Hepatocyte (in vitro differentiated cells): ENCODE measurements at regions not wholly inside any gene's neighbourhood (a gene's known extent, or its start where the extent isn't known, plus 50 kb on each side); places are given as distances from the start of the nearest gene placed in this dataset.

Experiments used
- DNase-seq: peaks from one replicate; pipeline ENCODE4 v3.0.0-alpha.2; 2016; ENCODE audit warnings: low spot score
- H2AFZ ChIP-seq: fragments of 200-600 bp; sonication (generic); 2 replicates; pipeline ENCODE4 v1.6.0; 2016; ENCODE audit warnings: antibody characterized with exemption, mild to moderate bottlenecking
- H3K27ac ChIP-seq: fragments of 200-600 bp; sonication (generic); 2 replicates; pipeline ENCODE4 v1.5.1; 2016; ENCODE audit warnings: mild to moderate bottlenecking
- H3K27me3 ChIP-seq: fragments of 200-600 bp; sonication (generic); 2 replicates; pipeline ENCODE4 v1.6.1; 2016
- H3K36me3 ChIP-seq: fragments of 200-600 bp; sonication (generic); replicated peaks from 2 replicates; pipeline ENCODE4 v1.5.1; 2016; ENCODE audit warnings: low read depth; ENCODE audit not compliant: insufficient read depth
- H3K4me1 ChIP-seq: fragments of 200-600 bp; sonication (generic); 2 replicates; pipeline ENCODE4 v1.5.1; 2016; ENCODE audit warnings: mild to moderate bottlenecking, moderate library complexity; ENCODE audit not compliant: insufficient read depth
- H3K4me2 ChIP-seq: fragments of 200-600 bp; sonication (generic); 2 replicates; pipeline ENCODE4 v1.6.0; 2016
- H3K4me3 ChIP-seq: fragments of 200-600 bp; sonication (generic); 2 replicates; pipeline ENCODE4 v1.5.1; 2016; ENCODE audit warnings: mild to moderate bottlenecking
- H3K79me2 ChIP-seq: fragments of 200-600 bp; sonication (generic); 2 replicates; pipeline ENCODE4 v1.6.0; 2017; ENCODE audit warnings: mild to moderate bottlenecking
- H3K9me2 ChIP-seq: fragments of 200-600 bp; sonication (generic); replicated peaks from 2 replicates; pipeline ENCODE4 v1.6.0; 2017; ENCODE audit warnings: mild to moderate bottlenecking; ENCODE audit not compliant: insufficient read depth
- H3K9me3 ChIP-seq: fragments of 200-600 bp; sonication (generic); 2 replicates; pipeline ENCODE4 v1.5.1; 2016; ENCODE audit warnings: low read depth, mild to moderate bottlenecking
- H4K20me1 ChIP-seq: fragments of 200-600 bp; sonication (generic); 2 replicates; pipeline ENCODE4 v1.6.0; 2016; ENCODE audit warnings: mild to moderate bottlenecking; ENCODE audit not compliant: insufficient read depth, poor library complexity, severe bottlenecking
- CTCF ChIP-seq: fragments of 200-600 bp; sonication (generic); IDR thresholded peaks from 2 replicates; pipeline ENCODE4 v1.5.1; 2016; ENCODE audit warnings: antibody characterized with exemption, mild to moderate bottlenecking; ENCODE audit not compliant: poor library complexity
- EZH2 ChIP-seq: fragments of 200-600 bp; sonication (generic); IDR thresholded peaks from 2 replicates; pipeline ENCODE4 v1.6.1; 2016; ENCODE audit warnings: antibody characterized with exemption, mild to moderate bottlenecking, borderline replicate concordance
- EZH2phosphoT487 ChIP-seq: fragments of 200-600 bp; sonication (generic); IDR thresholded peaks from one replicate; pipeline ENCODE4 v1.6.1; 2018; ENCODE audit warnings: antibody characterized with exemption, mild to moderate bottlenecking, low read depth, moderate library complexity; ENCODE audit not compliant: unreplicated experiment, severe bottlenecking
- WGBS: methylation state at CpG from one replicate; pipeline ENCODE4 v1.1.6; 2016; ENCODE audit warnings: low lambda C conversion rate; ENCODE audit errors: missing lambda C conversion rate; 5-methylcytosine and 5-hydroxymethylcytosine counted together

- H3K27me3 ChIP-seq = peaks cover 14% of the 10 kb centered on the region
- H3K4me2 ChIP-seq = no peak overlapping the region
- H4K20me1 ChIP-seq = no peaks in the 10 kb centered on the region
- no peaks in the 10 kb centered on the region for H3K79me2 ChIP-seq
- no peak overlapping the region for H3K27ac ChIP-seq
- H2AFZ ChIP-seq = no peak overlapping the region
- no peaks in the 10 kb centered on the region for H3K9me2 ChIP-seq
- TF ChIP-seq EZH2 = no peak
- peak; percentile 49 for TF ChIP-seq CTCF
- no peak for TF ChIP-seq EZH2phosphoT487
- no peaks in the 10 kb centered on the region for H3K4me1 ChIP-seq
- peak; percentile 41 for DNase-seq
- no peak overlapping the region for H3K4me3 ChIP-seq
- 61% methylated on average over 7 of the region's 7 CpGs for WGBS
- H3K9me3 ChIP-seq = no peaks in the 10 kb centered on the region
- no peaks in the 10 kb centered on the region for H3K36me3 ChIP-seq
Measured at GRCh38 chr20:22385602-22386305, 198.6 kb downstream of the FOXA2 start.

GRCh38 chr20:22384978-22385377, 199.4 kb downstream of the FOXA2 start:
- Histone ChIP-seq H3K27ac (no peak overlapping the region), H3K27me3 (peaks cover 14% of the 10 kb centered on the region)

GRCh38 chr20:22383156-22383555, 201.2 kb downstream of the FOXA2 start:
- Histone ChIP-seq H3K4me3 (no peak overlapping the region), H3K36me3 (no peaks in the 10 kb centered on the region), H2AFZ (no peak overlapping the region), H3K4me1 (no peaks in the 10 kb centered on the region), H3K79me2 (no peaks in the 10 kb centered on the region), H3K4me2 (no peak overlapping the region), H3K27ac (no peak overlapping the region), H3K9me2 (no peaks in the 10 kb centered on the region), H3K9me3 (no peaks in the 10 kb centered on the region), H4K20me1 (no peaks in the 10 kb centered on the region), H3K27me3 (peaks cover 14% of the 10 kb centered on the region)
- WGBS = 89% methylated on average over 4 of the region's 4 CpGs
- no peak for DNase-seq
- no peak for TF ChIP-seq EZH2
- TF ChIP-seq CTCF = no peak
- no peak for TF ChIP-seq EZH2phosphoT487

More at GRCh38 chr20:22384978-22385377, 199.4 kb downstream of the FOXA2 start:
- H3K9me2 ChIP-seq = no peaks in the 10 kb centered on the region
- H3K4me2 ChIP-seq = no peak overlapping the region
- no peak overlapping the region for H3K4me3 ChIP-seq
- H3K9me3 ChIP-seq = no peaks in the 10 kb centered on the region
- H4K20me1 ChIP-seq = no peaks in the 10 kb centered on the region
- TF ChIP-seq EZH2phosphoT487 (no peak), EZH2 (no peak), CTCF (no peak)
- no peak overlapping the region for H2AFZ ChIP-seq
- 72% methylated on average over 3 of the region's 3 CpGs for WGBS
- no peaks in the 10 kb centered on the region for H3K79me2 ChIP-seq
- no peak for DNase-seq
- no peaks in the 10 kb centered on the region for H3K4me1 ChIP-seq
- no peaks in the 10 kb centered on the region for H3K36me3 ChIP-seq
